ENCODE measurements at regions not wholly inside any gene's neighbourhood (a gene's known extent, or its start where the extent isn't known, plus 50 kb on each side); places are given as distances from the start of the nearest gene placed in this dataset.
"Not testable (repeated sequence)": the region's sequence is repeated elsewhere in the genome, so short reads cannot be mapped to it uniquely, and the experiment has no call there.

DNA sequence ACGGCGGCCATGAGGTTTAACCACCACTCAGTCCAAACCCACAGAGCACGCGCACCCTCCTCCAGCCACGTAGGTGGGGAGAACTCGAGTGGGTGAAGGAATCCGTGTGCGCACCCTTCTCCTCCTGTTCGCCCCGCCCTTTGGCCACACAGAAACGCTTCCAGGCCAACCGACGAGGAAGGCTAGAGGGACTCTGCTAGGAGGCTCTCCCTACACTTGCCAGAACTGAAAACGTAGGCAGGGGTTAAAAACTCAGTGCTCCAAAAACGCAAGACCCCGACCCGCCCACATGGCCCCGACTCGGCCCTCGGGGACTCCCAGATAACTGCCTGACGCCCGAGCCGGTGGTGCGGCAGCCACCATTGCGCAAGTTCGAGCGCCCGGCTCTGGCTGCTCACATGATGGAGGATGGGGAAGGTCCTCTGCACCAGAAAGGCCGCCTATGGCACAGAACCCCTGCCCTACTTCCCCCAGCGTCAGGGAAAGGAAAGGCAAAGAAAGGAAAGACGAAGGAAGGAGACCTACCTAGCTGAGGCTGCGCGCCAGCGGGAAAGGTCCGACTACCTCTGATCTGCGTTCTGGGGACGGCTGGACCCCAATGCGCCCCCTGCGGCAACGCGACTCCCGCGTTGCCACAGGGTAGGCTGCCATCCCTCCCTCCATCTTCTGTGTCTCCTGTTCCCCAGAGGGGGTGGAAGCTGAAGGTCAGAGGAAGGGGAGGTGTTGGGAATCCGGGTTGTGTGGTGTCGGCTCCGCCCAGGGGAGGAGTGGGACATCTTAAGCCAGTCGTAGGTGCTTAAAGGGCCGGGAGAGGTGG lies 201.9 kb upstream of the AGTR2 start:
- ATAC-seq (no peak), DNase-seq (no peak)
- H3K36me3 Mint-ChIP-seq: no peaks in the 10 kb centered on the region
- H3K9me3 Mint-ChIP-seq (ENCODE audit: low read depth): no peaks in the 10 kb centered on the region
- CTCF ChIA-PET: no interaction called here
- no peak overlapping the region for H3K27ac Mint-ChIP-seq
- no peaks in the 10 kb centered on the region for H3K4me1 Mint-ChIP-seq
- no peak overlapping the region for H3K4me3 Mint-ChIP-seq
- H3K27me3 Mint-ChIP-seq: no peaks in the 10 kb centered on the region

- no peaks in the 10 kb centered on the region for H3K36me3 Mint-ChIP-seq
- no peak overlapping the region for H3K4me3 Mint-ChIP-seq
- H3K27me3 Mint-ChIP-seq: no peaks in the 10 kb centered on the region
- ATAC-seq: no peak
- CTCF ChIA-PET: no interaction called here
- H3K9me3 Mint-ChIP-seq (ENCODE audit: low read depth): no peaks in the 10 kb centered on the region
- DNase-seq: no peak
- H3K27ac Mint-ChIP-seq: no peak overlapping the region
- H3K4me1 Mint-ChIP-seq: no peaks in the 10 kb centered on the region
These were observed 199.8 kb upstream of the AGTR2 start for GRCh38 chrX:115970718-115971117.

- CTCF ChIA-PET: no interaction called here
These were observed 197.8 kb upstream of the AGTR2 start for GRCh38 chrX:115972717-115973116.

GRCh38 chrX:115978068-115978467 lies 192.5 kb upstream of the AGTR2 start:
- CTCF ChIA-PET: no interaction called here
- ATAC-seq (no peak), DNase-seq (no peak)
- Mint-ChIP-seq H3K27ac (no peak overlapping the region), H3K4me1 (no peaks in the 10 kb centered on the region), H3K27me3 (no peaks in the 10 kb centered on the region), H3K36me3 (no peaks in the 10 kb centered on the region), H3K9me3 (ENCODE audit: low read depth) (no peaks in the 10 kb centered on the region), H3K4me3 (no peak overlapping the region)

More at GRCh38 chrX:115972717-115973116, 197.8 kb upstream of the AGTR2 start:
- Mint-ChIP-seq H3K36me3 (no peaks in the 10 kb centered on the region), H3K27me3 (no peaks in the 10 kb centered on the region), H3K4me1 (no peaks in the 10 kb centered on the region), H3K4me3 (no peak overlapping the region), H3K9me3 (ENCODE audit: low read depth) (no peaks in the 10 kb centered on the region), H3K27ac (no peak overlapping the region)
- no peak for DNase-seq
- ATAC-seq: no peak

DNA sequence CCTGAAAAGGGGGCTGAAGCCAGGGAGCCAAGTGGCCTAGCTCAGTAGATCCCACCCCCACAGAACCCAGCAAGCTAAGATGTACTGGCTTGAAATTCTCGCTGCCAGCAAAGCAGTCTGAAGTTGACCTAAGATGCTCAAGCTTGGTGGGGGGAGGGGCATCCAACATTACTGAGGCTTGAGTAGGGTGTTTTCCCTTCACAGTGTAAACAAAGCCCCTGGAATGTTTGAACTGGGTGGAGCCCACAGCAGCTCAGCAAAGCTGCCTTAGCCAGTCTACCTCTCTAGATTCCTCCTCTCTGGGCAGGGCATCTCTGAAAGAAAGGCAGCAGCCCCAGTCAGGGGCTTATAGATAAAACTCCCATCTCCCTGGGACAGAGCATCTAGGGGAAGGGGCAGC lies 187.4 kb upstream of the AGTR2 start:
- H3K27ac Mint-ChIP-seq; H3K27me3 Mint-ChIP-seq; DNase-seq; H3K9me3 Mint-ChIP-seq (ENCODE audit: low read depth); H3K4me1 Mint-ChIP-seq; H3K4me3 Mint-ChIP-seq; ATAC-seq; CTCF ChIA-PET; H3K36me3 Mint-ChIP-seq: not testable (repeated sequence)

- H3K4me1 Mint-ChIP-seq; H3K9me3 Mint-ChIP-seq (ENCODE audit: low read depth); H3K4me3 Mint-ChIP-seq; CTCF ChIA-PET; H3K27ac Mint-ChIP-seq; DNase-seq; H3K36me3 Mint-ChIP-seq; ATAC-seq; H3K27me3 Mint-ChIP-seq: not testable (repeated sequence)
These were observed 183.1 kb upstream of the AGTR2 start for GRCh38 chrX:115987464-115987863.

GRCh38 chrX:115988825-115989224 lies 181.7 kb upstream of the AGTR2 start:
- Mint-ChIP-seq H3K9me3 (ENCODE audit: low read depth) (peaks cover 5% of the 10 kb centered on the region), H3K27me3 (no peaks in the 10 kb centered on the region), H3K27ac (no peak overlapping the region), H3K4me1 (no peaks in the 10 kb centered on the region), H3K36me3 (no peaks in the 10 kb centered on the region), H3K4me3 (no peak overlapping the region)
- CTCF ChIA-PET: no interaction called here
- ATAC-seq: no peak
- no peak for DNase-seq

DNA sequence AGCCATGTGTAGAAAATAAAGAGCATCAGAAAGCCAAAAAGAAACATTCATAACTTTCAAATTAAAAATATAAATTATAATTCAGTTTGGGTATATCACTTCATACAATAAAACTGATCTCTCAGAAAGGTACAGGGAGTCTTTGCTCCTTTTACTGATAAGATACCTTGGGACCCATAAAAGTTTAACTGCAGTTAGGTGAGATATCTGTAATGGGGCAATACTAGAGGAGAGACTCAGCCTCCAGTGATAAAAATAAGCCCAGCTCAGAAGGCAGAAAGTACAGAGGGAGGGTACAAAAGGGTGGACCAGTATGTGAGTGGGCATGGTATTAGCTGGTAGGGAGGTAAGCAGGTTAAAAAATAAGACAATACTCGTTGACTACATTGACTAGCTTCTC lies 180.9 kb upstream of the AGTR2 start:
- Mint-ChIP-seq H3K4me1 (no peaks in the 10 kb centered on the region), H3K36me3 (no peaks in the 10 kb centered on the region), H3K9me3 (ENCODE audit: low read depth) (no peaks in the 10 kb centered on the region), H3K4me3 (no peak overlapping the region), H3K27me3 (no peaks in the 10 kb centered on the region), H3K27ac (no peak overlapping the region)
- CTCF ChIA-PET: no interaction called here
- DNase-seq: no peak
- ATAC-seq: no peak

GRCh38 chrX:116009346-116009745 lies 161.2 kb upstream of the AGTR2 start:
- no peak for DNase-seq
- H3K4me1 Mint-ChIP-seq: no peaks in the 10 kb centered on the region
- H3K27me3 Mint-ChIP-seq: no peaks in the 10 kb centered on the region
- H3K36me3 Mint-ChIP-seq: peaks cover 1% of the 10 kb centered on the region
- no peak overlapping the region for H3K4me3 Mint-ChIP-seq
- ATAC-seq: no peak
- no peak overlapping the region for H3K27ac Mint-ChIP-seq
- CTCF ChIA-PET: no interaction called here
- peaks cover 11% of the 10 kb centered on the region for H3K9me3 Mint-ChIP-seq (ENCODE audit: low read depth)

GRCh38 chrX:116009861-116010710 lies 160.5 kb upstream of the AGTR2 start:
- Mint-ChIP-seq H3K27ac (no peak overlapping the region), H3K4me3 (no peak overlapping the region), H3K36me3 (peaks cover 1% of the 10 kb centered on the region), H3K27me3 (no peaks in the 10 kb centered on the region), H3K9me3 (ENCODE audit: low read depth) (peaks cover 13% of the 10 kb centered on the region), H3K4me1 (no peaks in the 10 kb centered on the region)
- CTCF ChIA-PET: no interaction called here
- ATAC-seq (no peak), DNase-seq (no peak)

DNA sequence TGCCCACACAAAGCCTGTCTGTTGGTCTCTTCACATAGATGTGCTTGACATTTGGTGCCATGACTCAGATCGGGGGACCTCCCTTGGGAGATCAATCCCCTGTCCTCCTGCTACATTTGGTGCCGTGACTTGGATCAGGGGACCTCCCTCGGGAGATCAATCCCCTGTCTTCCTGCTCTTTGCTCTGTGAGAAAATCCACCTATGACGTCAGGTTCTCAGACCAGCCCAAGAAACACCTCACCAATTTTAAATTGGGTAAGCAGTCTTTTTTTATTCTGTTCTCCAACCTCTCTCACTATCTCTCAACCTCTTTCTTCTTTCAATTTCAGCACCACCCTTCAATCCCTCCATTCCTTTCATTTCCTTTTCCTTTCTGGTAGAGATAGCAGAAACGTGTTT lies 159.6 kb upstream of the AGTR2 start:
- DNase-seq (no peak), ATAC-seq (no peak)
- Mint-ChIP-seq H3K4me3 (no peak overlapping the region), H3K4me1 (no peaks in the 10 kb centered on the region), H3K27me3 (no peaks in the 10 kb centered on the region), H3K9me3 (ENCODE audit: low read depth) (peaks cover 13% of the 10 kb centered on the region), H3K27ac (no peak overlapping the region), H3K36me3 (peaks cover 1% of the 10 kb centered on the region)
- CTCF ChIA-PET: no interaction called here

GRCh38 chrX:116031331-116031730 lies 139.2 kb upstream of the AGTR2 start:
- Mint-ChIP-seq H3K4me3 (no peak overlapping the region), H3K36me3 (no peaks in the 10 kb centered on the region), H3K9me3 (ENCODE audit: low read depth) (peaks cover 4% of the 10 kb centered on the region), H3K27ac (no peak overlapping the region), H3K27me3 (no peaks in the 10 kb centered on the region), H3K4me1 (no peaks in the 10 kb centered on the region)
- CTCF ChIA-PET: no interaction called here
- DNase-seq: no peak
- no peak for ATAC-seq

All from activated CD8-positive, alpha-beta memory T cell treated with anti-CD3 and anti-CD28 coated beads, Interleukin-2, amount 10 ng/mL, durations not matched to agents 7 days and 5 days (primary cell).